WI38 (cell line): ENCODE measurements at regions not wholly inside any gene's neighbourhood (a gene's known extent, or its start where the extent isn't known, plus 50 kb on each side); places are given as distances from the start of the nearest gene placed in this dataset.

Experiments
- H3K4me3 ChIP-seq: 2 replicates; pipeline ENCODE4 v1.5.1; 2011; ENCODE audit warnings: low read depth, mild to moderate bottlenecking, control low read depth, low read length
- CTCF ChIP-seq: IDR thresholded peaks from 2 replicates; pipeline ENCODE4 v1.5.1; 2012; ENCODE audit warnings: low read depth, mild to moderate bottlenecking, control low read depth, low read length

- H3K4me3 ChIP-seq, result no peak overlapping the region
- no peak for TF ChIP-seq CTCF
Observed at GRCh38 chr6:140427842-140428241, 1053.4 kb upstream of the CITED2 start.

- no peak overlapping the region for H3K4me3 ChIP-seq
- no peak for TF ChIP-seq CTCF
Observed at GRCh38 chr6:140414966-140415620, 1040.6 kb upstream of the CITED2 start.

GRCh38 chr6:140403020-140403419 lies 1028.6 kb upstream of the CITED2 start:
- no peak for TF ChIP-seq CTCF

GRCh38 chr6:140401761-140402160 lies 1027.3 kb upstream of the CITED2 start:
- H3K4me3 ChIP-seq, result no peak overlapping the region
- TF ChIP-seq CTCF, result no peak

More at GRCh38 chr6:140403020-140403419, 1028.6 kb upstream of the CITED2 start:
- no peak overlapping the region for H3K4me3 ChIP-seq

- H3K4me3 ChIP-seq, result no peak overlapping the region
- no peak for TF ChIP-seq CTCF
Observed at GRCh38 chr6:140398076-140398475, 1023.6 kb upstream of the CITED2 start.

GRCh38 chr6:140397106-140397505 lies 1022.7 kb upstream of the CITED2 start:
- TF ChIP-seq CTCF, result no peak
- no peak overlapping the region for H3K4me3 ChIP-seq

- no peak overlapping the region for H3K4me3 ChIP-seq
- no peak for TF ChIP-seq CTCF
Observed at GRCh38 chr6:140393665-140394540, 1019.5 kb upstream of the CITED2 start.
